ENCODE measurements at regions not wholly inside any gene's neighbourhood (a gene's known extent, or its start where the extent isn't known, plus 50 kb on each side); places are given as distances from the start of the nearest gene placed in this dataset.

DNA sequence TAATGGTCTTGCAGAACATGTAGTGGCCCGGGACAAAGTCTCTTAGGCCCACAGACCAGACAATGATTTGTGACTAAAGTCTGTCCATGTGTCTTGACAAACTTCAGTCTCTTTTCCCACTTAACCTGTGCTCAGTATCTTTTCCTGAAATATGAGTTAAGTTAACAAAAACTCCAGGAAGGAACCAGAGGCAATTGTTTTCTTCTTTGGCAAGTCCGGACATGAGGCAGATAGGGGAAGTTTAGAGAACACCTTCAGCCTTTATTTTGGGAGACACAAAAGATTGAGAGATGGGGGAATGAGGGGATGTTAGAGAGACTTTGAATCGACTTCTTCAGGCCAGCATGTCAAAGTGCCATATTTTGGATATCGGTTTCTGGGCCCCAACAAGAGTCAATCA lies 80.2 kb upstream of the FRMPD4 start:
- Histone ChIP-seq H3K4me2 (ENCODE audit: insufficient read depth, insufficient read length, low read length) (no peak overlapping the region), H4K5ac (ENCODE audit: insufficient read length, low read depth, low read length) (no peak overlapping the region), H2BK5ac (ENCODE audit: insufficient read length, low read length) (no peak overlapping the region), H4K91ac (ENCODE audit: insufficient read length, low read depth, low read length) (no peak overlapping the region), H3K23me2 (ENCODE audit: insufficient read length, low read depth, low read length, poor library complexity, severe bottlenecking) (no peaks in the 10 kb centered on the region), H3K18ac (ENCODE audit: insufficient read length, low read depth, low read length) (no peak overlapping the region), H2BK15ac (ENCODE audit: low read depth, low read length) (no peak overlapping the region), H3K4ac (ENCODE audit: low read depth, low read length) (no peak overlapping the region), H3K9me3 (ENCODE audit: control insufficient read depth, low read depth, low read length) (no peaks in the 10 kb centered on the region), H2AFZ (ENCODE audit: low read length) (no peak overlapping the region), H3K14ac (ENCODE audit: insufficient read depth, low read length) (no peak overlapping the region), H4K8ac (replicated peaks; ENCODE audit: insufficient read length, low read depth, low read length) (no peak overlapping the region), H2AK5ac (ENCODE audit: insufficient read length, low read length) (no peak overlapping the region), H2BK120ac (ENCODE audit: low read depth, low read length, poor library complexity, severe bottlenecking) (no peak overlapping the region), H4K20me1 (ENCODE audit: control insufficient read depth, insufficient read depth, insufficient read length) (no peaks in the 10 kb centered on the region), H3K27me3 (ENCODE audit: insufficient read depth, low read length) (no peaks in the 10 kb centered on the region), H3K9ac (ENCODE audit: extremely low read depth, insufficient read length, low read length) (no peak overlapping the region), H3K79me2 (ENCODE audit: insufficient read depth, low read length) (no peaks in the 10 kb centered on the region), H3T11ph (ENCODE audit: low read length) (no peak overlapping the region), H3K23ac (ENCODE audit: insufficient read length, low read depth, low read length) (no peak overlapping the region), H3K4me1 (ENCODE audit: insufficient read depth, low read length) (no peaks in the 10 kb centered on the region), H3K79me1 (ENCODE audit: insufficient read depth, low read depth, low read length, poor library complexity, severe bottlenecking) (no peaks in the 10 kb centered on the region), H2BK20ac (ENCODE audit: low read depth, low read length, poor library complexity, severe bottlenecking) (no peak overlapping the region), H2BK12ac (ENCODE audit: insufficient read length, low read depth, low read length) (no peak overlapping the region), H3K56ac (ENCODE audit: insufficient read length, low read depth, low read length) (no peak overlapping the region), H3K27ac (ENCODE audit: insufficient read length, low read depth, low read length) (no peak overlapping the region)
- H3K27ac Mint-ChIP-seq = no peak overlapping the region
- no peak overlapping the region for H3K4me3 Mint-ChIP-seq
- H3K27me3 Mint-ChIP-seq (ENCODE audit: low read depth) = no peaks in the 10 kb centered on the region
- peaks cover 0 to 2% (median 0%) of the 10 kb centered on the region in 3 experiments; a peak in 1 of 7 replicates for H3K36me3 Mint-ChIP-seq (ENCODE audit: insufficient read depth in 1 of 3, low read depth in 3 of 3)
- peaks cover 58 to 70% of the 10 kb centered on the region in 2 experiments for H3K9me3 Mint-ChIP-seq
- no CpG with 5 or more reads among the region's 4 CpGs for WGBS (ENCODE audit: extremely low coverage, insufficient read length, low lambda C conversion rate)
- DNase-seq = no peak
- TF ChIP-seq CTCF (conservative IDR thresholded peaks at IDR 0.05) = no peak
- no peaks in the 10 kb centered on the region for H3K4me1 Mint-ChIP-seq

Measured in H9 (cell line).